HCT116 (cell line): ENCODE measurements at regions not wholly inside any gene's neighbourhood (a gene's known extent, or its start where the extent isn't known, plus 50 kb on each side); places are given as distances from the start of the nearest gene placed in this dataset.

Experiments used
- ATAC-seq: fragments of 200-7000 bp; cut with Tn5 transposase; 2 replicates; pipeline ENCODE4 v1.9.1; 2020; ENCODE audit warnings: mild to moderate bottlenecking, moderate library complexity
- BruUV-seq: library from RNA; stranded (reverse); fragments of 400-500 nt; replicated peaks from 2 replicates; lab custom pipeline; 2021; lab: Mats Ljungman, UMichigan
- CTCF ChIA-PET: fragments of 300-600 bp; sonication (Branson Sonifier 250); formaldehyde crosslinking; loops from one replicate; lab custom pipeline; 2021; ENCODE audit warnings: antibody characterized with exemption; lab: Charles Lee
- POLR2A ChIA-PET: fragments of 300-600, 350-600 bp; sonication (Branson Sonifier 250); formaldehyde crosslinking; loops from one replicate; lab custom pipeline; 2021; ENCODE audit warnings: antibody characterized with exemption; lab: Charles Lee
- RAD21 ChIA-PET, 2 experiments: fragments of 300-600 bp; sonication (Branson Sonifier 250); formaldehyde crosslinking; loops; one replicate each; lab custom pipeline; 2023; ENCODE audit warnings: low total read pairs in 2 of 2; ENCODE audit not compliant: uncharacterized antibody in 2 of 2, unreplicated experiment in 2 of 2, low non-redundant PET in 1 of 2; lab: Charles Lee
- DNase-seq: peaks from one replicate; pipeline ENCODE4 v3.0.0-alpha.2; 2010; ENCODE audit warnings: low read depth, low spot score
- H2AFZ ChIP-seq: fragments of 200-600 bp; shearing (Covaris generic), sonication (generic); 2 replicates; pipeline ENCODE4 v1.6.1; 2017; ENCODE audit warnings: low read depth, mixed run types, mixed read lengths, antibody characterized with exemption, low read length; ENCODE audit not compliant: poor library complexity, severe bottlenecking
- H3K27ac ChIP-seq: 2 replicates; pipeline ENCODE4 v1.5.1; 2012; ENCODE audit warnings: low read depth, low read length
- H3K27me3 ChIP-seq: fragments of 200-600 bp; sonication (generic); 2 replicates; pipeline ENCODE4 v1.6.1; 2016; ENCODE audit warnings: mixed run types, low read length, mixed read lengths; ENCODE audit not compliant: insufficient read depth
- H3K36me3 ChIP-seq, 2 experiments: fragments of 200-500 bp in 1 of 2; fragments of 200-600 bp in 1 of 2; sonication (Bioruptor generic) in 1 of 2; sonication (generic) in 1 of 2; 2 replicates each; pipeline versions ENCODE4 v1.5.1 to v1.6.1; 2014 to 2016; ENCODE audit warnings: low read length in 2 of 2, inconsistent platforms in 1 of 2, mixed read lengths in 1 of 2, mixed run types in 1 of 2; ENCODE audit not compliant: insufficient read depth in 2 of 2, control insufficient read depth in 1 of 2
- H3K4me1 ChIP-seq, 2 experiments: fragments of 200-600 bp in 1 of 2; sonication (generic) in 1 of 2; 2 replicates each; pipeline versions ENCODE4 v1.5.1 to v1.6.1; 2012 to 2017; ENCODE audit warnings: low read length in 2 of 2, inconsistent platforms in 1 of 2, mild to moderate bottlenecking in 1 of 2, mixed read lengths in 1 of 2, mixed run types in 1 of 2, moderate library complexity in 1 of 2; ENCODE audit not compliant: insufficient read depth in 2 of 2, control insufficient read depth in 1 of 2
- H3K4me2 ChIP-seq: fragments of 200-600 bp; sonication (generic); 2 replicates; pipeline ENCODE4 v1.6.1; 2017; ENCODE audit warnings: mixed run types, low read length, mixed read lengths
- H3K4me3 ChIP-seq, 2 experiments: fragments of 200-600 bp in 1 of 2; sonication (generic) in 1 of 2; replicated peaks in 1 of 2; 2 replicates each; pipeline ENCODE4 v1.5.1; 2011 to 2016; ENCODE audit warnings: low read length in 2 of 2, control low read depth in 1 of 2, low read depth in 1 of 2, mild to moderate bottlenecking in 1 of 2, mixed read lengths in 1 of 2, mixed run types in 1 of 2
- H3K79me2 ChIP-seq: fragments of 200-600 bp; sonication (generic); 2 replicates; pipeline ENCODE4 v1.6.1; 2017; ENCODE audit warnings: mild to moderate bottlenecking, mixed run types, low read length, moderate library complexity, mixed read lengths; ENCODE audit not compliant: insufficient read depth
- H3K9ac ChIP-seq: fragments of 200-600 bp; sonication (generic); 2 replicates; pipeline ENCODE4 v1.6.1; 2016; ENCODE audit warnings: low read length, mixed read lengths
- H3K9me2 ChIP-seq: fragments of 200-600 bp; sonication (generic), shearing (Covaris generic); 2 replicates; pipeline ENCODE4 v1.6.1; 2017; ENCODE audit warnings: mixed run types, mild to moderate bottlenecking, moderate library complexity; ENCODE audit not compliant: insufficient read depth
- H3K9me3 ChIP-seq, 2 experiments: fragments of 200-500 bp in 1 of 2; fragments of 200-600 bp in 1 of 2; sonication (Bioruptor generic) in 1 of 2; sonication (generic) in 1 of 2; 2 replicates each; pipeline ENCODE4 v1.6.1; 2014 to 2017; ENCODE audit warnings: low read length in 2 of 2, mixed read lengths in 2 of 2, inconsistent platforms in 1 of 2, low read depth in 1 of 2, mild to moderate bottlenecking in 1 of 2, mixed run types in 1 of 2, moderate library complexity in 1 of 2; ENCODE audit not compliant: control insufficient read depth in 1 of 2, insufficient read depth in 1 of 2
- H4K20me1 ChIP-seq: fragments of 200-600 bp; sonication (generic), shearing (Covaris generic); 2 replicates; pipeline ENCODE4 v1.6.1; 2017; ENCODE audit warnings: mixed run types, mild to moderate bottlenecking, moderate library complexity; ENCODE audit not compliant: insufficient read depth
- ATF3 ChIP-seq: IDR thresholded peaks from 2 replicates; pipeline ENCODE4 v1.6.1; 2012
- ELF1 ChIP-seq: IDR thresholded peaks from 2 replicates; pipeline ENCODE4 v1.6.1; 2012; ENCODE audit warnings: low read depth, borderline replicate concordance
- EZH2 ChIP-seq: fragments of 200-600 bp; sonication (generic); IDR thresholded peaks from 2 replicates; pipeline ENCODE4 v1.6.1; 2017; ENCODE audit warnings: antibody characterized with exemption, mixed run types
- EZH2phosphoT487 ChIP-seq: fragments of 200-600 bp; IDR thresholded peaks from 2 replicates; pipeline ENCODE4 v1.6.1; 2018; ENCODE audit warnings: antibody characterized with exemption, borderline replicate concordance
- POLR2A ChIP-seq: IDR thresholded peaks from 2 replicates; pipeline ENCODE4 v1.7.0; 2011; ENCODE audit warnings: borderline replicate concordance; ENCODE audit not compliant: insufficient read depth, insufficient read length; ENCODE audit errors: extremely low read depth
- POLR2AphosphoS5 ChIP-seq: IDR thresholded peaks from 2 replicates; pipeline ENCODE4 v1.6.1; 2011; ENCODE audit warnings: mild to moderate bottlenecking, low read depth, low read length, moderate library complexity
- RAD21 ChIP-seq: IDR thresholded peaks from 2 replicates; pipeline ENCODE4 v1.6.1; 2012; ENCODE audit warnings: low read depth, mild to moderate bottlenecking
- SIN3A ChIP-seq: IDR thresholded peaks from 2 replicates; pipeline ENCODE4 v1.6.1; 2012; ENCODE audit warnings: low read depth
- SP1 ChIP-seq: IDR thresholded peaks from 2 replicates; pipeline ENCODE4 v1.6.1; 2012; ENCODE audit warnings: low read depth
- SRF ChIP-seq: IDR thresholded peaks from 2 replicates; pipeline ENCODE4 v1.6.1; 2012; ENCODE audit warnings: low read depth
- TCF7L2 ChIP-seq: IDR thresholded peaks from 2 replicates; pipeline ENCODE4 v1.7.0; 2011; ENCODE audit warnings: borderline replicate concordance, inconsistent platforms; ENCODE audit not compliant: insufficient read depth, insufficient read length; ENCODE audit errors: extremely low read depth
- YY1 ChIP-seq: IDR thresholded peaks from 2 replicates; pipeline ENCODE4 v1.6.1; 2011; ENCODE audit warnings: low read length, low read depth, moderate library complexity, mild to moderate bottlenecking; ENCODE audit not compliant: insufficient replicate concordance; ENCODE audit errors: extremely low read depth
- ZFX ChIP-seq: fragments of 450-650 bp; IDR thresholded peaks from 2 replicates; pipeline ENCODE4 v1.6.1; 2017
- ZNF274 ChIP-seq: fragments of 200-500 bp; sonication (Bioruptor generic); IDR thresholded peaks from 2 replicates; pipeline ENCODE4 v1.6.1; 2014; ENCODE audit warnings: mild to moderate bottlenecking, low read depth, low read length, inconsistent platforms
- intact Hi-C: fragments of 100-400 bp; cut with micrococcal nuclease; formaldehyde crosslinking; loops from 2 replicates; pipeline ENCODE4 v1.10.0; 2022
- TF ChIP-seq, protein P1 (sequence below): IDR thresholded peaks from 2 replicates; pipeline ENCODE4 v1.6.1; 2012; ENCODE audit warnings: low read depth
- TF ChIP-seq, protein P2 (sequence below): IDR thresholded peaks from 2 replicates; pipeline ENCODE4 v1.6.1; 2011; ENCODE audit warnings: mild to moderate bottlenecking, low read length, moderate library complexity; ENCODE audit not compliant: insufficient replicate concordance; ENCODE audit errors: extremely low read depth

- TF ChIP-seq, protein P1, sequence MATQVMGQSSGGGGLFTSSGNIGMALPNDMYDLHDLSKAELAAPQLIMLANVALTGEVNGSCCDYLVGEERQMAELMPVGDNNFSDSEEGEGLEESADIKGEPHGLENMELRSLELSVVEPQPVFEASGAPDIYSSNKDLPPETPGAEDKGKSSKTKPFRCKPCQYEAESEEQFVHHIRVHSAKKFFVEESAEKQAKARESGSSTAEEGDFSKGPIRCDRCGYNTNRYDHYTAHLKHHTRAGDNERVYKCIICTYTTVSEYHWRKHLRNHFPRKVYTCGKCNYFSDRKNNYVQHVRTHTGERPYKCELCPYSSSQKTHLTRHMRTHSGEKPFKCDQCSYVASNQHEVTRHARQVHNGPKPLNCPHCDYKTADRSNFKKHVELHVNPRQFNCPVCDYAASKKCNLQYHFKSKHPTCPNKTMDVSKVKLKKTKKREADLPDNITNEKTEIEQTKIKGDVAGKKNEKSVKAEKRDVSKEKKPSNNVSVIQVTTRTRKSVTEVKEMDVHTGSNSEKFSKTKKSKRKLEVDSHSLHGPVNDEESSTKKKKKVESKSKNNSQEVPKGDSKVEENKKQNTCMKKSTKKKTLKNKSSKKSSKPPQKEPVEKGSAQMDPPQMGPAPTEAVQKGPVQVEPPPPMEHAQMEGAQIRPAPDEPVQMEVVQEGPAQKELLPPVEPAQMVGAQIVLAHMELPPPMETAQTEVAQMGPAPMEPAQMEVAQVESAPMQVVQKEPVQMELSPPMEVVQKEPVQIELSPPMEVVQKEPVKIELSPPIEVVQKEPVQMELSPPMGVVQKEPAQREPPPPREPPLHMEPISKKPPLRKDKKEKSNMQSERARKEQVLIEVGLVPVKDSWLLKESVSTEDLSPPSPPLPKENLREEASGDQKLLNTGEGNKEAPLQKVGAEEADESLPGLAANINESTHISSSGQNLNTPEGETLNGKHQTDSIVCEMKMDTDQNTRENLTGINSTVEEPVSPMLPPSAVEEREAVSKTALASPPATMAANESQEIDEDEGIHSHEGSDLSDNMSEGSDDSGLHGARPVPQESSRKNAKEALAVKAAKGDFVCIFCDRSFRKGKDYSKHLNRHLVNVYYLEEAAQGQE: no peak
- TF ChIP-seq ZNF274 (no peak), EZH2phosphoT487 (no peak), EZH2 (no peak)
Measured at GRCh38 chrX:96551322-96551872, 133.2 kb upstream of the DIAPH2 start (continued).

GRCh38 chrX:96556886-96557285, 127.8 kb upstream of the DIAPH2 start:
- intact Hi-C loops: no loop called here
- H3K4me1 ChIP-seq: no peaks in the 10 kb centered on the region
- ATAC-seq (no peak), DNase-seq (no peak)
- no peaks in the 10 kb centered on the region for H3K27me3 ChIP-seq
- BruUV-seq: no TSS peak
- H3K4me3 ChIP-seq: no peak overlapping the region
- no peaks in the 10 kb centered on the region for H3K9me2 ChIP-seq
- no peak overlapping the region for H2AFZ ChIP-seq
- no peaks in the 10 kb centered on the region for H3K9me3 ChIP-seq
- ChIA-PET RAD21 (no interaction called here), POLR2A (no interaction called here), CTCF (no interaction called here)
- H3K27ac ChIP-seq: no peak overlapping the region
- H4K20me1 ChIP-seq: no peaks in the 10 kb centered on the region
- H3K4me2 ChIP-seq: no peak overlapping the region
- H3K79me2 ChIP-seq: no peaks in the 10 kb centered on the region
- no peak overlapping the region for H3K9ac ChIP-seq
- H3K36me3 ChIP-seq: no peaks in the 10 kb centered on the region
- TF ChIP-seq SRF: no peak
- no peak for TF ChIP-seq ZFX
- TF ChIP-seq POLR2A: no peak
- no peak for TF ChIP-seq EZH2
- no peak for TF ChIP-seq YY1
- no peak for TF ChIP-seq RAD21
- TF ChIP-seq, protein P2, sequence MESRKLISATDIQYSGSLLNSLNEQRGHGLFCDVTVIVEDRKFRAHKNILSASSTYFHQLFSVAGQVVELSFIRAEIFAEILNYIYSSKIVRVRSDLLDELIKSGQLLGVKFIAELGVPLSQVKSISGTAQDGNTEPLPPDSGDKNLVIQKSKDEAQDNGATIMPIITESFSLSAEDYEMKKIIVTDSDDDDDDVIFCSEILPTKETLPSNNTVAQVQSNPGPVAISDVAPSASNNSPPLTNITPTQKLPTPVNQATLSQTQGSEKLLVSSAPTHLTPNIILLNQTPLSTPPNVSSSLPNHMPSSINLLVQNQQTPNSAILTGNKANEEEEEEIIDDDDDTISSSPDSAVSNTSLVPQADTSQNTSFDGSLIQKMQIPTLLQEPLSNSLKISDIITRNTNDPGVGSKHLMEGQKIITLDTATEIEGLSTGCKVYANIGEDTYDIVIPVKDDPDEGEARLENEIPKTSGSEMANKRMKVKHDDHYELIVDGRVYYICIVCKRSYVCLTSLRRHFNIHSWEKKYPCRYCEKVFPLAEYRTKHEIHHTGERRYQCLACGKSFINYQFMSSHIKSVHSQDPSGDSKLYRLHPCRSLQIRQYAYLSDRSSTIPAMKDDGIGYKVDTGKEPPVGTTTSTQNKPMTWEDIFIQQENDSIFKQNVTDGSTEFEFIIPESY: no peak
- TF ChIP-seq ATF3: no peak
- no peak for TF ChIP-seq TCF7L2
- no peak for TF ChIP-seq EZH2phosphoT487
- TF ChIP-seq POLR2AphosphoS5: no peak
- no peak for TF ChIP-seq SP1
- no peak for TF ChIP-seq ELF1
- TF ChIP-seq, protein P1: no peak
- no peak for TF ChIP-seq SIN3A
